Activated CD4-positive, alpha-beta T cell treated with anti-CD3 and anti-CD28 coated beads, Interleukin-2, amount 10 ng/mL, durations not matched to agents 24 days and 14 days (primary cell): ENCODE measurements at regions not wholly inside any gene's neighbourhood (a gene's known extent, or its start where the extent isn't known, plus 50 kb on each side); places are given as distances from the start of the nearest gene placed in this dataset.
"Not testable (repeated sequence)": the region's sequence is repeated elsewhere in the genome, so short reads cannot be mapped to it uniquely, and the experiment has no call there.

ENCODE experiments used
- DNase-seq: peaks from one replicate; pipeline ENCODE4 v3.0.0; 2022
- H3K27ac Mint-ChIP-seq: one replicate; pipeline ENCODE4 v1.8.0; 2022; ENCODE audit warnings: mild to moderate bottlenecking, mixed read lengths
- H3K27me3 Mint-ChIP-seq: one replicate; pipeline ENCODE4 v1.8.0; 2022; ENCODE audit warnings: mixed read lengths
- H3K36me3 Mint-ChIP-seq: one replicate; pipeline ENCODE4 v1.8.0; 2022; ENCODE audit warnings: low read depth, mild to moderate bottlenecking, mixed read lengths
- H3K4me1 Mint-ChIP-seq: one replicate; pipeline ENCODE4 v1.8.0; 2021; ENCODE audit warnings: mixed read lengths
- H3K4me3 Mint-ChIP-seq: one replicate; pipeline ENCODE4 v1.8.0; 2022; ENCODE audit warnings: mild to moderate bottlenecking, moderate library complexity, mixed read lengths
- H3K9me3 Mint-ChIP-seq: one replicate; pipeline ENCODE4 v1.8.0; 2021; ENCODE audit warnings: mixed read lengths
- intact Hi-C: fragments of 100-400 bp; cut with micrococcal nuclease; formaldehyde crosslinking; loops from one replicate; pipeline ENCODE4 v1.15.1; 2023

- H3K27ac Mint-ChIP-seq, result no peak overlapping the region
- H3K4me3 Mint-ChIP-seq, result no peak overlapping the region
- peaks cover 2% of the 10 kb centered on the region for H3K36me3 Mint-ChIP-seq
- peaks cover 3% of the 10 kb centered on the region for H3K27me3 Mint-ChIP-seq
- peaks cover 22% of the 10 kb centered on the region for H3K4me1 Mint-ChIP-seq
- intact Hi-C loops, result no loop called here
- peaks cover 8% of the 10 kb centered on the region for H3K9me3 Mint-ChIP-seq
- no peak for DNase-seq
Measured at GRCh38 chr3:194257916-194258668, 93.0 kb downstream of the CPN2 start.

- H3K27ac Mint-ChIP-seq, result no peak overlapping the region
- peaks cover 8% of the 10 kb centered on the region for H3K9me3 Mint-ChIP-seq
- H3K36me3 Mint-ChIP-seq, result peaks cover 2% of the 10 kb centered on the region
- DNase-seq, result no peak
- intact Hi-C loops, result no loop called here
- peaks cover 3% of the 10 kb centered on the region for H3K27me3 Mint-ChIP-seq
- H3K4me1 Mint-ChIP-seq, result peaks cover 20% of the 10 kb centered on the region
- H3K4me3 Mint-ChIP-seq, result no peak overlapping the region
Measured at GRCh38 chr3:194259982-194260766, 91.0 kb downstream of the CPN2 start.

- Mint-ChIP-seq H3K27me3 (peaks cover 5% of the 10 kb centered on the region), H3K27ac (no peak overlapping the region), H3K9me3 (peaks cover 8% of the 10 kb centered on the region), H3K4me1 (peaks cover 9% of the 10 kb centered on the region), H3K4me3 (no peak overlapping the region), H3K36me3 (peaks cover 2% of the 10 kb centered on the region)
- intact Hi-C loops, result no loop called here
- no peak for DNase-seq
Measured at GRCh38 chr3:194261581-194262063, 89.5 kb downstream of the CPN2 start.

GRCh38 chr3:194262176-194262924 lies 88.8 kb downstream of the CPN2 start:
- no peak for DNase-seq
- Mint-ChIP-seq H3K4me3 (no peak overlapping the region), H3K36me3 (peaks cover 2% of the 10 kb centered on the region), H3K27me3 (peaks cover 9% of the 10 kb centered on the region), H3K27ac (no peak overlapping the region), H3K9me3 (peaks cover 8% of the 10 kb centered on the region), H3K4me1 (peaks cover 4% of the 10 kb centered on the region)
- intact Hi-C loops, result no loop called here

- Mint-ChIP-seq H3K9me3 (peaks cover 6% of the 10 kb centered on the region), H3K4me3 (no peak overlapping the region)
- intact Hi-C loops, result no loop called here
Measured at GRCh38 chr3:194262925-194263305, 88.2 kb downstream of the CPN2 start.

GRCh38 chr3:194264631-194265504 lies 86.3 kb downstream of the CPN2 start:
- intact Hi-C loops, DNase-seq, H3K4me1 Mint-ChIP-seq, H3K4me3 Mint-ChIP-seq, H3K36me3 Mint-ChIP-seq, H3K9me3 Mint-ChIP-seq, H3K27ac Mint-ChIP-seq: not testable (repeated sequence)
- H3K27me3 Mint-ChIP-seq, result peaks cover 15% of the 10 kb centered on the region

More at GRCh38 chr3:194262925-194263305, 88.2 kb downstream of the CPN2 start:
- H3K27ac Mint-ChIP-seq, result no peak overlapping the region
- H3K4me1 Mint-ChIP-seq, result peaks cover 4% of the 10 kb centered on the region
- no peak for DNase-seq
- H3K27me3 Mint-ChIP-seq, result peaks cover 13% of the 10 kb centered on the region
- no peaks in the 10 kb centered on the region for H3K36me3 Mint-ChIP-seq

GRCh38 chr3:194265505-194265892 lies 85.6 kb downstream of the CPN2 start:
- Mint-ChIP-seq H3K27me3 (peaks cover 15% of the 10 kb centered on the region), H3K4me3 (no peak overlapping the region), H3K36me3 (no peaks in the 10 kb centered on the region), H3K4me1 (peaks cover 7% of the 10 kb centered on the region), H3K9me3 (no peaks in the 10 kb centered on the region), H3K27ac (no peak overlapping the region)
- intact Hi-C loops, result no loop called here
- no peak for DNase-seq

GRCh38 chr3:194265996-194266964 lies 84.8 kb downstream of the CPN2 start:
- H3K4me1 Mint-ChIP-seq, result peaks cover 7% of the 10 kb centered on the region
- no peak overlapping the region for H3K27ac Mint-ChIP-seq
- peaks cover 14% of the 10 kb centered on the region for H3K27me3 Mint-ChIP-seq
- no peak for DNase-seq
- H3K9me3 Mint-ChIP-seq, result no peaks in the 10 kb centered on the region
- no peak overlapping the region for H3K4me3 Mint-ChIP-seq
- H3K36me3 Mint-ChIP-seq, result no peaks in the 10 kb centered on the region
- intact Hi-C loops, result no loop called here

- H3K27me3 Mint-ChIP-seq, result peaks cover 12% of the 10 kb centered on the region
- H3K4me1 Mint-ChIP-seq, result peaks cover 7% of the 10 kb centered on the region
- no peaks in the 10 kb centered on the region for H3K9me3 Mint-ChIP-seq
- no peaks in the 10 kb centered on the region for H3K36me3 Mint-ChIP-seq
- no peak overlapping the region for H3K27ac Mint-ChIP-seq
- DNase-seq, result no peak
- H3K4me3 Mint-ChIP-seq, result no peak overlapping the region
- intact Hi-C loops, result no loop called here
Measured at GRCh38 chr3:194267744-194268653, 83.1 kb downstream of the CPN2 start.

GRCh38 chr3:194268654-194269512 lies 82.2 kb downstream of the CPN2 start:
- intact Hi-C loops, result no loop called here
- H3K9me3 Mint-ChIP-seq, result no peaks in the 10 kb centered on the region
- no peak overlapping the region for H3K4me3 Mint-ChIP-seq
- peaks cover 12% of the 10 kb centered on the region for H3K27me3 Mint-ChIP-seq
- no peak for DNase-seq
- H3K36me3 Mint-ChIP-seq, result no peaks in the 10 kb centered on the region
- peaks cover 7% of the 10 kb centered on the region for H3K4me1 Mint-ChIP-seq
- no peak overlapping the region for H3K27ac Mint-ChIP-seq

- no peak overlapping the region for H3K4me3 Mint-ChIP-seq
- peaks cover 12% of the 10 kb centered on the region for H3K27me3 Mint-ChIP-seq
- no peaks in the 10 kb centered on the region for H3K9me3 Mint-ChIP-seq
- H3K27ac Mint-ChIP-seq, result no peak overlapping the region
- peaks cover 4% of the 10 kb centered on the region for H3K4me1 Mint-ChIP-seq
- intact Hi-C loops, result no loop called here
- no peak for DNase-seq
- no peaks in the 10 kb centered on the region for H3K36me3 Mint-ChIP-seq
Measured at GRCh38 chr3:194269610-194270145, 81.5 kb downstream of the CPN2 start.
